Neural progenitor cell (in vitro differentiated cells): ENCODE measurements at regions not wholly inside any gene's neighbourhood (a gene's known extent, or its start where the extent isn't known, plus 50 kb on each side); places are given as distances from the start of the nearest gene placed in this dataset.
A peak's percentile ranks its signal among the peaks of the same experiment; 100 is the strongest.

ENCODE experiments used
- DNase-seq: peaks from one replicate; pipeline ENCODE4 v3.0.0-alpha.2; 2016; ENCODE audit warnings: low spot score
- H2AFZ ChIP-seq: fragments of 200-600 bp; sonication (generic); replicated peaks from 2 replicates; pipeline ENCODE4 v1.6.1; 2016; ENCODE audit warnings: antibody characterized with exemption
- H3F3A ChIP-seq: fragments of 200-600 bp; sonication (generic); 2 replicates; pipeline ENCODE4 v1.6.1; 2016; ENCODE audit warnings: antibody characterized with exemption, low read depth
- H3K27ac ChIP-seq: fragments of 200-600 bp; sonication (generic); 2 replicates; pipeline ENCODE4 v1.5.1; 2016; ENCODE audit warnings: mild to moderate bottlenecking
- H3K27me3 ChIP-seq: fragments of 200-600 bp; sonication (generic); 2 replicates; pipeline ENCODE4 v1.6.1; 2016; ENCODE audit warnings: mild to moderate bottlenecking, moderate library complexity
- H3K36me3 ChIP-seq: fragments of 200-600 bp; sonication (generic); 2 replicates; pipeline ENCODE4 v1.5.1; 2016
- H3K4me1 ChIP-seq: fragments of 200-600 bp; sonication (generic); 2 replicates; pipeline ENCODE4 v1.6.1; 2016; ENCODE audit warnings: mixed run types
- H3K4me2 ChIP-seq: fragments of 200-600 bp; sonication (generic); 2 replicates; pipeline ENCODE4 v1.6.1; 2016
- H3K4me3 ChIP-seq: fragments of 200-600 bp; sonication (generic); 2 replicates; pipeline ENCODE4 v1.5.1; 2016
- H3K79me2 ChIP-seq: fragments of 200-600 bp; sonication (generic); 2 replicates; pipeline ENCODE4 v1.6.1; 2016; ENCODE audit warnings: low read depth
- H3K9ac ChIP-seq: fragments of 200-600 bp; sonication (generic); 2 replicates; pipeline ENCODE4 v1.6.1; 2016
- H3K9me3 ChIP-seq: fragments of 200-600 bp; sonication (generic); 2 replicates; pipeline ENCODE4 v1.5.1; 2016; ENCODE audit warnings: low read depth
- H4K20me1 ChIP-seq: fragments of 200-600 bp; sonication (generic); 2 replicates; pipeline ENCODE4 v1.6.1; 2016; ENCODE audit warnings: low read depth
- H3K27ac Mint-ChIP-seq: 3 replicates; pipeline ENCODE4 v1.8.0; 2021; ENCODE audit warnings: mixed read lengths
- H3K27me3 Mint-ChIP-seq: 2 replicates; pipeline ENCODE4 v1.8.0; 2022; ENCODE audit warnings: low read depth, mild to moderate bottlenecking, inconsistent platforms, moderate library complexity, mixed read lengths; ENCODE audit not compliant: insufficient read depth
- H3K36me3 Mint-ChIP-seq: 3 replicates; pipeline ENCODE4 v1.8.0; 2021; ENCODE audit warnings: mixed read lengths
- H3K4me1 Mint-ChIP-seq: 3 replicates; pipeline ENCODE4 v1.8.0; 2021; ENCODE audit warnings: mixed read lengths
- H3K4me3 Mint-ChIP-seq: 3 replicates; pipeline ENCODE4 v1.8.0; 2021; ENCODE audit warnings: mild to moderate bottlenecking, moderate library complexity, mixed read lengths
- H3K9me3 Mint-ChIP-seq: 3 replicates; pipeline ENCODE4 v1.8.0; 2020; ENCODE audit warnings: mixed read lengths
- CTCF ChIP-seq: fragments of 200-600 bp; sonication (generic); IDR thresholded peaks from 2 replicates; pipeline ENCODE4 v1.5.1; 2017; ENCODE audit warnings: antibody characterized with exemption, mild to moderate bottlenecking
- EZH2 ChIP-seq: fragments of 200-600 bp; sonication (generic); IDR thresholded peaks from 2 replicates; pipeline ENCODE4 v1.6.1; 2017; ENCODE audit warnings: antibody characterized with exemption, mild to moderate bottlenecking, moderate library complexity
- EZH2phosphoT487 ChIP-seq: fragments of 200-600 bp; sonication (generic); IDR thresholded peaks from 2 replicates; pipeline ENCODE4 v1.6.1; 2017; ENCODE audit warnings: antibody characterized with exemption

DNA sequence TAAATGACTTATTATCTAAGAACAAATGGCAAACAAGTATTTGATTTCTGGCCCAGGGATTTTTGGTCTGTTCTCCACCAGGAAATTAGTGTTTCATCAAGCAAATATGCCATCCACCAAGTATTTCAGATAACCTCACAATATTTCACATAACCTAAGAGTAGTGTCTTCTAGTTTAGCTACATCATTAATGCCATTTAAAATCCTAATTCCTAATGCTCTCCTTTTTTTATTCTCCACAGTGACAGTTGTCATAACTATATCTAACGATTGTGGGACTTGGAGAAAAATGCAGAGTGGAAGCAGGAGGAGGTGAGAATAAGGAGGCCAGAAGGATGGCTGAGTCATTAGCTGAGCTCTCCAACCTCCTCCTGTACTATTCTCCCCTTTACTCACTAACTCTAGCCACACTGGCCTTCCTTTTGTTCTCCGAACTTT lies 58.5 kb upstream of the CTLA4 start:
- H3K4me1 ChIP-seq, result peaks cover 24% of the 10 kb centered on the region
- no peaks in the 10 kb centered on the region for H3K9me3 ChIP-seq
- no peak for TF ChIP-seq CTCF
- no peak for TF ChIP-seq EZH2
- no peak for TF ChIP-seq EZH2phosphoT487
- no peak overlapping the region for H3K4me3 ChIP-seq
- peak; percentile 36 for DNase-seq
- H3K27me3 Mint-ChIP-seq, result peaks cover 4% of the 10 kb centered on the region
- no peaks in the 10 kb centered on the region for H3K27me3 ChIP-seq
- no peak overlapping the region for H2AFZ ChIP-seq
- no peak overlapping the region for H3K4me3 Mint-ChIP-seq
- peak overlapping the region; percentile 88 for H3K27ac Mint-ChIP-seq
- no peaks in the 10 kb centered on the region for H4K20me1 ChIP-seq
- no peaks in the 10 kb centered on the region for H3K36me3 ChIP-seq
- peaks cover 6% of the 10 kb centered on the region for H3K36me3 Mint-ChIP-seq
- H3K9me3 Mint-ChIP-seq, result peaks cover 19% of the 10 kb centered on the region
- H3K4me1 Mint-ChIP-seq, result peaks cover 48% of the 10 kb centered on the region
- peaks cover 7% of the 10 kb centered on the region for H3F3A ChIP-seq
- no peak overlapping the region for H3K4me2 ChIP-seq
- no peak overlapping the region for H3K9ac ChIP-seq
- H3K27ac ChIP-seq, result no peak overlapping the region
- H3K79me2 ChIP-seq, result no peaks in the 10 kb centered on the region

DNA sequence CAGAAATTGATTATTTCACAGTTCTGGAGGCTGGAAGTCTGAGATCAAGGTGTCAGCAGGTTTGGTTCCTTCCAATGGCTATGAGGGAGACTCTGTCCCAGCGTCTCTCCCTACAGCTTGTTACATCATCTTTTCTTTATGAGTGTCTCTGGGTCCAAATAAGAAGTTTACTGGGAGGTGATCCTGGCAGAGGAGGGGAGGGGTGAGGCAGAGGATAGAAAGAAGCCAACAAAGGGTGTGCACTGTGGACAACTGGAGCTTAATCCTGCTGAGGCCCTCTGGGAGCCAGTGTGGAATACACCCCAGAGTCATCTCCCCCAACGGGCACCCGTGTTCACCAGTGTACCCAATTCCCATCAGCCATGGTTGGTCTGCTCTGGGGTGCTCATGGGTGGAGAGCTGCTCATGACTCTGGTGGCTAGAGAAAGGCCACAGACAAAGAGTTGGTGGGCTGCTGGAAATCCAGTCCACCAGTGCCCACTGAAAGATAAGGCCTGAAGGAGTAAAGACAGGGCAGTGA lies 57.5 kb upstream of the CTLA4 start:
- Histone ChIP-seq H3K36me3 (no peaks in the 10 kb centered on the region), H4K20me1 (no peaks in the 10 kb centered on the region), H3K9me3 (no peaks in the 10 kb centered on the region), H3K27ac (no peak overlapping the region), H3K4me2 (no peak overlapping the region), H3K79me2 (no peaks in the 10 kb centered on the region), H3K9ac (no peak overlapping the region), H3K4me1 (peaks cover 24% of the 10 kb centered on the region), H2AFZ (no peak overlapping the region), H3K27me3 (no peaks in the 10 kb centered on the region), H3F3A (peaks cover 7% of the 10 kb centered on the region), H3K4me3 (no peak overlapping the region)
- no peak overlapping the region for H3K4me3 Mint-ChIP-seq
- TF ChIP-seq EZH2, result no peak
- no peak for TF ChIP-seq CTCF
- no peak for TF ChIP-seq EZH2phosphoT487
- peaks cover 11% of the 10 kb centered on the region for H3K9me3 Mint-ChIP-seq
- no peak for DNase-seq
- H3K27ac Mint-ChIP-seq, result peak overlapping the region; percentile 88
- H3K27me3 Mint-ChIP-seq, result peaks cover 2% of the 10 kb centered on the region
- H3K36me3 Mint-ChIP-seq, result peaks cover 2% of the 10 kb centered on the region
- H3K4me1 Mint-ChIP-seq, result peaks cover 51% of the 10 kb centered on the region

DNA sequence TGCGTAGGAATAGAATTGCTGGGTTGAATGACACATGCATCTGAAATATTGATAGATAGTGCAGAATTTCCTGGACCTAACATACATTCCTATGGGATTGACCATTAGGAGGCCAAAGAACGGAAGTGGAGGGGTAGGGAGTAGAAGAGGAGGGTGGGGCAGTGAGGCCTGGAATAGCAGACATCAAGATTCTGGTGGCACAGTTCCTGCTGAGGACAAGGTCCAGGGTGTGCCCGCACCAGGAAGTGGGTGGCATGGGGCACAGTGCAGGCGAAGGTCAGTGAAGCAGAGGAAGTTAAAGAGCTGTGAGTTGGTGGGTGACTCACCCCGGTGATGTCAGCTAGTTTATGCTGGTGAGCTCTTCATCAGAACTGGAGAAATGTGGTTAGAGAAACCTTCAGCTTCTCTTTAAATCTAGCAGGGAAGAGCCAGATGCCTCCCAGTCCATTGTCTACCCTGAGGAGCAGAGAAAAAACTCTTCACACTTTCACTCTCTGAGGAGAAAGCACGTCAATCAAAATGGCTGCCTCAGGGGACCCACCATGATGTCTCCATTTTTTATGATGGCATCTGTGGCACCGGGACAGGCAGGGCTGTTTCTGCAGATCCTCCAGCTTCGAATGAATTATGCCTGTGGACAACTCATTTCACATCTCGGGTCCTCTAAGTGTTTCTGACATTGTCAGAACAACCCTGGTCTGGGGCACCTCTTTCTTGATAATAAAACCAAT lies 55.9 kb upstream of the CTLA4 start:
- H3K36me3 Mint-ChIP-seq, result no peaks in the 10 kb centered on the region
- peaks cover 24% of the 10 kb centered on the region for H3K4me1 ChIP-seq
- H3K9me3 Mint-ChIP-seq, result no peaks in the 10 kb centered on the region
- no peaks in the 10 kb centered on the region for H3K27me3 ChIP-seq
- H3K4me2 ChIP-seq, result no peak overlapping the region
- H3K27me3 Mint-ChIP-seq, result peaks cover 2% of the 10 kb centered on the region
- H3K4me3 ChIP-seq, result no peak overlapping the region
- no peaks in the 10 kb centered on the region for H3K9me3 ChIP-seq
- H2AFZ ChIP-seq, result no peak overlapping the region
- TF ChIP-seq CTCF, result no peak
- TF ChIP-seq EZH2phosphoT487, result no peak
- no peak for TF ChIP-seq EZH2
- H3K79me2 ChIP-seq, result no peaks in the 10 kb centered on the region
- no peaks in the 10 kb centered on the region for H4K20me1 ChIP-seq
- no peak overlapping the region for H3K4me3 Mint-ChIP-seq
- H3F3A ChIP-seq, result peaks cover 7% of the 10 kb centered on the region
- peaks cover 54% of the 10 kb centered on the region for H3K4me1 Mint-ChIP-seq
- H3K36me3 ChIP-seq, result no peaks in the 10 kb centered on the region
- DNase-seq, result no peak
- H3K9ac ChIP-seq, result no peak overlapping the region
- no peak overlapping the region for H3K27ac ChIP-seq
- H3K27ac Mint-ChIP-seq, result peak overlapping the region; percentile 81
